HG03064 (cell line): ENCODE measurements at regions not wholly inside any gene's neighbourhood (a gene's known extent, or its start where the extent isn't known, plus 50 kb on each side); places are given as distances from the start of the nearest gene placed in this dataset.
A peak's percentile ranks its signal among the peaks of the same experiment; 100 is the strongest.
"Not testable (repeated sequence)": the region's sequence is repeated elsewhere in the genome, so short reads cannot be mapped to it uniquely, and the experiment has no call there.

Experiments used
- ATAC-seq: cut with Tn5 transposase; IDR thresholded peaks from one replicate; pipeline ENCODE4 v1.9.1; 2021; ENCODE audit warnings: low read depth; ENCODE audit not compliant: unreplicated experiment

DNA sequence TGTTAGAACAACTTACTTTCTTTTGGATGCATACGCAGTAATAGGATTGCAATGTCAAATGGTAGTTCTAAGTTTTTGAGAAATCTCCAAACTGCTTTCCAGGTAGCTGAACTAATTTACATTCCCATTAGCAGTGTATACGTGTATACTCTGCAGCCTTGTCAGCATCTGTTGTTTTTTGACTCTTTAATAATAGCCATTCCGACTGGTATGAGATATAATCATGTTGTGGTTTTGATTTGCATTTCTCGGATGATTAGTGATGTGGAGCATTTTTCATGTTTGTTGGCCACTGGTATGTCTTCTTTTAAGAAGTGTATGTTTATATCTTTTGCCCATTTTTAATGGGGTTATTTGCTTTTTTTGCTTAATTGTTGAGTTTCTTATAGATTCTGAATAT is 76.9 kb upstream of the HNRNPA1L2 start:
- ATAC-seq: peak; percentile 70

DNA sequence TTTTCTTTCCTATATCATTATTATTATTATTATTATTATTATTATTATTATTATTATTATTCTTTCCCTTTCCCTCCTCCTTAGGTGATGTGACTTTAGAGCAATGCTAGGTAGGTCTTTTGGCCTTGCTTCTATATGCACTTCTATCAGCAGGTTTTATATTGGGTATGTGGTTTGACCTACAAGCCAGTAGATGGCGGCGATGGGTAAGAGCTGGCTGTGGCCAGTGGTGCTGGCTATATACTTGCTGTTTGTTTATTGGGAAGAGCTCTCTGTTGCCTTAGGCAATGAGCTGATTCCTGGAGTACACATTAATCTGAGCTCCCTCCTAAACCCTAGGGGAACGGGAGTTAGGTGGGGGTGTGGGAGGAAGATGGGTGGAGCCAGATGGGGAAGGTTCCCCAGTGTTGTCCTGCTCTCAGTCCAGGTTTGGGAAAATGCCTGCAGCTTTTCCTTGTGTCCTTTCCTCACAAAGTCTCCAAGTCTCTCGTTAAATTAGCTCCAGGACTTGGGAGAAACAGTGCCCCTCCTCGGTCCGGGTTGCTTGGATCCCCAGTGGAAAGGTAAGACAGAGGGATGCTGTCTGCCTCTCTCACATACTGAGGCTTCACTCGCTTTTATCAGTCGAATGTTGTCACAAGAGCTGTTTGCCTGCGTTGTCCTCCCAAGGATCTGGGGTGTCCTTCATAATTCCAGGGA is 72.2 kb upstream of the HNRNPA1L2 start:
- ATAC-seq: not testable (repeated sequence)

DNA sequence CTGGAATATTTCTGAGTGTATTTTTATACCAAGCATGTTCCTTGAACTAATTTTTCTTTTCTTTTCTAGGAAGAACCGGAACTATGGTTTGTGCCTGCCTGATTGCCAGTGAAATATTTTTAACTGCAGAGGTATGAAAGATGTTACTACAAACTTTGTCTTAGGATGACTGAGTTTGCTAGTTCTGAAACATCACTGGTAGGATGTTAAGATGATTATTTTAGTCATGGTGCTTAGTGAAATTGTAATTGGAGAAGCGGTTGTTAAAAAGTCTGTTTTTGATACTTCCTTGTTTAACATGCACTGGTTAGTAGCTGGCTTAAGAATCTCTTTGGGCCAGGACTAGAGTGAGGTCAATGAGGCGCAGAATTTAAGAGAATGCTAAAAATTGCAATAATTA is 71.1 kb upstream of the HNRNPA1L2 start:
- not testable (repeated sequence) for ATAC-seq

DNA sequence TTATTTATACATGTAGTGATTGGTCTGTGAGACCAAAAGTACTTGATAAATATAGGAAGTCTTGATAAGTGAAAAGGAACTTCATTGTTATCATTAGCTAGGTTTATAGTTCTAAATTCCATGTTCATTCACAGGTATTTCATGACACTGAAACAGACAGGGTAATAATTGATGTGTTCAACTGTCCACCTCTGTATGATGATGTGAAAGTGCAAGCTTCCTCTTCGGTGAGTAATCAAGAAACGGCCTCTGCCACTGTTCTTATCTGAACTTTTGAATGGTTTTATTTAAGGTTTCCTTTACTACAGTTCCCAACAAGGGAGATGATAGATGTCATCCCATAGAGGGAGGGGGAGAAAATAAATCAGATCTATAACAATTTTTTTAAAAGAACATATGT is 59.3 kb upstream of the HNRNPA1L2 start:
- ATAC-seq: peak; percentile 91
